Smooth muscle cell (in vitro differentiated cells): ENCODE measurements at regions not wholly inside any gene's neighbourhood (a gene's known extent, or its start where the extent isn't known, plus 50 kb on each side); places are given as distances from the start of the nearest gene placed in this dataset.

ENCODE experiments used
- DNase-seq: peaks from one replicate; lab custom pipeline; 2025; ENCODE audit not compliant: unreplicated experiment; lab: John Stamatoyannopoulos, UW
- H2AFZ ChIP-seq: fragments of 200-600 bp; sonication (generic); 2 replicates; pipeline ENCODE4 v1.6.0; 2016; ENCODE audit warnings: antibody characterized with exemption, low read depth, mild to moderate bottlenecking
- H3F3A ChIP-seq: fragments of 200-600 bp; sonication (generic); 2 replicates; pipeline ENCODE4 v1.6.0; 2017; ENCODE audit warnings: antibody characterized with exemption, low read depth
- H3K27ac ChIP-seq: fragments of 200-600 bp; sonication (generic); 2 replicates; pipeline ENCODE4 v1.5.1; 2016; ENCODE audit warnings: low read depth, mild to moderate bottlenecking
- H3K27me3 ChIP-seq: fragments of 200-600 bp; sonication (generic); 2 replicates; pipeline ENCODE4 v1.6.1; 2016; ENCODE audit warnings: low read depth, mild to moderate bottlenecking
- H3K36me3 ChIP-seq: fragments of 200-600 bp; sonication (generic); 2 replicates; pipeline ENCODE4 v1.5.1; 2016; ENCODE audit warnings: low read depth
- H3K4me1 ChIP-seq: fragments of 200-600 bp; sonication (generic); 2 replicates; pipeline ENCODE4 v1.5.1; 2016; ENCODE audit warnings: low read depth
- H3K4me2 ChIP-seq: fragments of 200-600 bp; sonication (generic); 2 replicates; pipeline ENCODE4 v1.6.0; 2016; ENCODE audit warnings: mild to moderate bottlenecking
- H3K4me3 ChIP-seq: fragments of 200-600 bp; sonication (generic); 2 replicates; pipeline ENCODE4 v1.5.1; 2016; ENCODE audit warnings: mild to moderate bottlenecking
- H3K79me2 ChIP-seq: fragments of 200-600 bp; sonication (generic); 2 replicates; pipeline ENCODE4 v1.6.0; 2016; ENCODE audit warnings: low read depth, mild to moderate bottlenecking
- H3K9ac ChIP-seq: fragments of 200-600 bp; sonication (generic); 2 replicates; pipeline ENCODE4 v1.6.0; 2016; ENCODE audit warnings: low read depth
- H3K9me3 ChIP-seq: fragments of 200-600 bp; sonication (generic); replicated peaks from 2 replicates; pipeline ENCODE4 v1.5.1; 2016; ENCODE audit warnings: low read depth
- H4K20me1 ChIP-seq: fragments of 200-600 bp; sonication (generic); 2 replicates; pipeline ENCODE4 v1.6.0; 2016; ENCODE audit warnings: low read depth
- CTCF ChIP-seq: fragments of 200-600 bp; sonication (generic); IDR thresholded peaks from 2 replicates; pipeline ENCODE4 v1.5.1; 2017; ENCODE audit warnings: borderline replicate concordance, mild to moderate bottlenecking, antibody characterized with exemption; ENCODE audit not compliant: insufficient read depth, poor library complexity, severe bottlenecking
- WGBS: methylation state at CpG from one replicate; pipeline ENCODE4 v1.1.7; 2016; ENCODE audit warnings: low lambda C conversion rate; 5-methylcytosine and 5-hydroxymethylcytosine counted together

GRCh38 chr15:37536967-37537605 is 397.4 kb upstream of the TMCO5A start:
- no peaks in the 10 kb centered on the region for H3K79me2 ChIP-seq
- WGBS = 88% methylated on average over 2 of the region's 2 CpGs
- H3K9me3 ChIP-seq = no peaks in the 10 kb centered on the region
- no peaks in the 10 kb centered on the region for H3K4me1 ChIP-seq
- DNase-seq = no peak
- TF ChIP-seq CTCF = no peak
- H3K27me3 ChIP-seq = no peaks in the 10 kb centered on the region
- H3K9ac ChIP-seq = no peak overlapping the region
- H4K20me1 ChIP-seq = no peaks in the 10 kb centered on the region
- no peak overlapping the region for H3K27ac ChIP-seq
- H3K36me3 ChIP-seq = no peaks in the 10 kb centered on the region
- no peaks in the 10 kb centered on the region for H3F3A ChIP-seq
- no peak overlapping the region for H3K4me2 ChIP-seq
- H3K4me3 ChIP-seq = no peak overlapping the region
- no peak overlapping the region for H2AFZ ChIP-seq

- H3K27ac ChIP-seq = no peak overlapping the region
- no peaks in the 10 kb centered on the region for H3K79me2 ChIP-seq
- H3K9ac ChIP-seq = no peak overlapping the region
- H2AFZ ChIP-seq = no peak overlapping the region
- H3K9me3 ChIP-seq = no peaks in the 10 kb centered on the region
- 80% methylated on average over 1 of the region's 1 CpG for WGBS
- H3K27me3 ChIP-seq = no peaks in the 10 kb centered on the region
- H3K4me2 ChIP-seq = no peak overlapping the region
- H3K4me3 ChIP-seq = no peak overlapping the region
- TF ChIP-seq CTCF = no peak
- no peaks in the 10 kb centered on the region for H3F3A ChIP-seq
- DNase-seq = no peak
- no peaks in the 10 kb centered on the region for H3K4me1 ChIP-seq
- H4K20me1 ChIP-seq = no peaks in the 10 kb centered on the region
- no peaks in the 10 kb centered on the region for H3K36me3 ChIP-seq
Observed at GRCh38 chr15:37537802-37538201, 396.6 kb upstream of the TMCO5A start.

GRCh38 chr15:37548116-37548515 is 386.3 kb upstream of the TMCO5A start:
- TF ChIP-seq CTCF = no peak
- Histone ChIP-seq H4K20me1 (no peaks in the 10 kb centered on the region), H3K4me3 (no peak overlapping the region), H3K36me3 (no peaks in the 10 kb centered on the region), H3K27ac (no peak overlapping the region), H3K9me3 (no peaks in the 10 kb centered on the region), H3K4me2 (no peak overlapping the region), H3F3A (no peaks in the 10 kb centered on the region), H3K79me2 (no peaks in the 10 kb centered on the region), H3K27me3 (peaks cover 6% of the 10 kb centered on the region), H3K4me1 (no peaks in the 10 kb centered on the region), H3K9ac (no peak overlapping the region), H2AFZ (no peak overlapping the region)
- DNase-seq = no peak
- WGBS = 100% methylated on average over 1 of the region's 1 CpG

GRCh38 chr15:37550360-37551024 is 383.9 kb upstream of the TMCO5A start:
- no peak for TF ChIP-seq CTCF
- H2AFZ ChIP-seq = no peak overlapping the region
- no peak overlapping the region for H3K4me2 ChIP-seq
- peaks cover 6% of the 10 kb centered on the region for H3K27me3 ChIP-seq
- H3K36me3 ChIP-seq = no peaks in the 10 kb centered on the region
- H3K27ac ChIP-seq = no peak overlapping the region
- no peaks in the 10 kb centered on the region for H4K20me1 ChIP-seq
- no peaks in the 10 kb centered on the region for H3F3A ChIP-seq
- no peaks in the 10 kb centered on the region for H3K9me3 ChIP-seq
- no peaks in the 10 kb centered on the region for H3K79me2 ChIP-seq
- WGBS = 81% methylated on average over 17 of the region's 17 CpGs
- no peaks in the 10 kb centered on the region for H3K4me1 ChIP-seq
- H3K4me3 ChIP-seq = no peak overlapping the region
- DNase-seq = no peak
- no peak overlapping the region for H3K9ac ChIP-seq
